ENCODE measurements at regions not wholly inside any gene's neighbourhood (a gene's known extent, or its start where the extent isn't known, plus 50 kb on each side); places are given as distances from the start of the nearest gene placed in this dataset.

- TF ChIP-seq GATA2 (IDR thresholded peaks at IDR 0.05; ENCODE audit: low read depth, low read length) (no peak), GATA3 (IDR thresholded peaks at IDR 0.05; ENCODE audit: low read depth, low read length) (no peak)
These were observed 262.9 kb upstream of the BTBD3 start for GRCh38 chr20:11654766-11655165.

Measured in SH-SY5Y (cell line).